HEK293 (cell line): ENCODE measurements at regions not wholly inside any gene's neighbourhood (a gene's known extent, or its start where the extent isn't known, plus 50 kb on each side); places are given as distances from the start of the nearest gene placed in this dataset.
A peak's percentile ranks its signal among the peaks of the same experiment; 100 is the strongest.

Source experiments
- FEZF1 ChIP-seq: fragments of 450-650 bp; formaldehyde crosslinking; IDR thresholded peaks from 2 replicates; pipeline ENCODE4 v1.5.1; 2016; ENCODE audit warnings: missing biosample characterization, missing genetic modification characterization
- IKZF3 ChIP-seq: fragments of 450-650 bp; IDR thresholded peaks from 2 replicates; pipeline ENCODE4 v1.5.0; 2018; ENCODE audit warnings: missing biosample characterization, mild to moderate bottlenecking, missing genetic modification characterization, moderate library complexity
- MZF1 ChIP-seq: fragments of 450-650 bp; formaldehyde crosslinking; IDR thresholded peaks from 2 replicates; pipeline ENCODE4 v1.5.1; 2017; ENCODE audit warnings: missing biosample characterization, missing genetic modification characterization, borderline replicate concordance
- OSR2 ChIP-seq: fragments of 450-650 bp; formaldehyde crosslinking; IDR thresholded peaks from 2 replicates; pipeline ENCODE4 v1.5.1; 2016; ENCODE audit warnings: missing biosample characterization, missing genetic modification characterization
- REPIN1 ChIP-seq: fragments of 450-650 bp; formaldehyde crosslinking; IDR thresholded peaks from 2 replicates; pipeline ENCODE4 v1.5.1; 2017; ENCODE audit warnings: missing biosample characterization, missing genetic modification characterization, low read depth
- SP3 ChIP-seq: fragments of 450-650 bp; formaldehyde crosslinking; IDR thresholded peaks from 2 replicates; pipeline ENCODE4 v1.5.1; 2016; ENCODE audit warnings: missing biosample characterization, missing genetic modification characterization
- ZBTB44 ChIP-seq: fragments of 450-650 bp; IDR thresholded peaks from 2 replicates; pipeline ENCODE4 v1.5.1; 2018; ENCODE audit warnings: missing biosample characterization, mild to moderate bottlenecking, missing genetic modification characterization
- ZBTB48 ChIP-seq: fragments of 450-650 bp; formaldehyde crosslinking; IDR thresholded peaks from 2 replicates; pipeline ENCODE4 v1.5.1; 2016; ENCODE audit warnings: missing biosample characterization, missing genetic modification characterization
- ZBTB49 ChIP-seq: fragments of 450-650 bp; formaldehyde crosslinking; IDR thresholded peaks from 2 replicates; pipeline ENCODE4 v1.5.1; 2016; ENCODE audit warnings: missing biosample characterization, missing genetic modification characterization, low read depth
- ZBTB7A ChIP-seq: fragments of 450-650 bp; formaldehyde crosslinking; IDR thresholded peaks from 2 replicates; pipeline ENCODE4 v1.5.1; 2016; ENCODE audit warnings: low read depth, missing biosample characterization, missing genetic modification characterization
- ZEB2 ChIP-seq: fragments of 450-650 bp; formaldehyde crosslinking; IDR thresholded peaks from 2 replicates; pipeline ENCODE4 v1.5.1; 2016; ENCODE audit warnings: missing biosample characterization, missing genetic modification characterization
- ZFP3 ChIP-seq: fragments of 450-650 bp; formaldehyde crosslinking; IDR thresholded peaks from 2 replicates; pipeline ENCODE4 v1.5.1; 2016; ENCODE audit warnings: low read depth, missing biosample characterization, missing genetic modification characterization
- ZNF148 ChIP-seq: fragments of 450-650 bp; formaldehyde crosslinking; IDR thresholded peaks from 2 replicates; pipeline ENCODE4 v1.5.0; 2017; ENCODE audit warnings: missing biosample characterization, missing genetic modification characterization, borderline replicate concordance
- ZNF157 ChIP-seq: fragments of 450-650 bp; formaldehyde crosslinking; IDR thresholded peaks from 2 replicates; pipeline ENCODE4 v1.5.1; 2016; ENCODE audit warnings: missing biosample characterization, missing genetic modification characterization
- ZNF221 ChIP-seq: fragments of 450-650 bp; formaldehyde crosslinking; IDR thresholded peaks from 2 replicates; pipeline ENCODE4 v1.5.1; 2017; ENCODE audit warnings: missing biosample characterization, missing genetic modification characterization, borderline replicate concordance
- ZNF223 ChIP-seq: fragments of 450-650 bp; formaldehyde crosslinking; IDR thresholded peaks from 2 replicates; pipeline ENCODE4 v1.5.1; 2016; ENCODE audit warnings: missing biosample characterization, missing genetic modification characterization
- ZNF324 ChIP-seq: fragments of 450-650 bp; formaldehyde crosslinking; IDR thresholded peaks from 2 replicates; pipeline ENCODE4 v1.5.1; 2016; ENCODE audit warnings: missing biosample characterization, missing genetic modification characterization
- ZNF350 ChIP-seq: fragments of 450-650 bp; formaldehyde crosslinking; IDR thresholded peaks from 2 replicates; pipeline ENCODE4 v1.5.0; 2017; ENCODE audit warnings: missing biosample characterization, mild to moderate bottlenecking, missing genetic modification characterization
- ZNF37A ChIP-seq: fragments of 450-650 bp; IDR thresholded peaks from 2 replicates; pipeline ENCODE4 v1.5.1; 2018; ENCODE audit warnings: missing biosample characterization, missing genetic modification characterization
- ZNF398 ChIP-seq: fragments of 450-650 bp; formaldehyde crosslinking; IDR thresholded peaks from 2 replicates; pipeline ENCODE4 v1.5.1; 2017; ENCODE audit warnings: missing biosample characterization, missing genetic modification characterization
- ZNF473 ChIP-seq: fragments of 450-650 bp; formaldehyde crosslinking; IDR thresholded peaks from 2 replicates; pipeline ENCODE4 v1.5.1; 2017; ENCODE audit warnings: missing biosample characterization, missing genetic modification characterization
- ZNF514 ChIP-seq: fragments of 450-650 bp; formaldehyde crosslinking; IDR thresholded peaks from 2 replicates; pipeline ENCODE4 v1.5.1; 2016; ENCODE audit warnings: missing biosample characterization, missing genetic modification characterization
- ZNF548 ChIP-seq: fragments of 450-650 bp; formaldehyde crosslinking; IDR thresholded peaks from 2 replicates; pipeline ENCODE4 v1.5.1; 2016; ENCODE audit warnings: missing biosample characterization, missing genetic modification characterization
- ZNF561 ChIP-seq: fragments of 450-650 bp; IDR thresholded peaks from 2 replicates; pipeline ENCODE4 v1.5.1; 2018; ENCODE audit warnings: missing biosample characterization, missing genetic modification characterization, borderline replicate concordance
- ZNF624 ChIP-seq: fragments of 450-650 bp; formaldehyde crosslinking; IDR thresholded peaks from 2 replicates; pipeline ENCODE4 v1.5.1; 2017; ENCODE audit warnings: missing biosample characterization, missing genetic modification characterization
- ZNF645 ChIP-seq: fragments of 450-650 bp; formaldehyde crosslinking; IDR thresholded peaks from 2 replicates; pipeline ENCODE4; 2016; ENCODE audit warnings: missing biosample characterization, missing genetic modification characterization
- ZSCAN18 ChIP-seq: fragments of 450-650 bp; formaldehyde crosslinking; IDR thresholded peaks from 2 replicates; pipeline ENCODE4 v1.5.1; 2016; ENCODE audit warnings: missing biosample characterization, missing genetic modification characterization
- ZSCAN23 ChIP-seq: fragments of 450-650 bp; formaldehyde crosslinking; IDR thresholded peaks from 2 replicates; pipeline ENCODE4 v1.5.1; 2016; ENCODE audit warnings: missing biosample characterization, missing genetic modification characterization
- ZSCAN5A ChIP-seq: fragments of 450-650 bp; formaldehyde crosslinking; IDR thresholded peaks from 2 replicates; pipeline ENCODE4 v1.5.1; 2016; ENCODE audit warnings: missing biosample characterization, missing genetic modification characterization

- TF ChIP-seq ZEB2 (tag by site-specific recombination) (peak; percentile 95), ZNF624 (tag by site-specific recombination) (no peak), ZFP3 (tag by site-specific recombination) (no peak), ZNF324 (tag by site-specific recombination) (no peak), ZNF221 (tag by site-specific recombination) (no peak), ZNF473 (tag by site-specific recombination) (no peak), ZNF398 (tag by site-specific recombination) (no peak), SP3 (peak; percentile 19; the same call in 1 of the 2 replicates), ZNF223 (no peak), REPIN1 (tag by site-specific recombination) (no peak), IKZF3 (tag by site-specific recombination) (no peak), ZNF514 (tag by site-specific recombination) (no peak), ZNF350 (tag by site-specific recombination) (no peak), FEZF1 (tag by site-specific recombination) (peak; percentile 77), ZBTB7A (tag by site-specific recombination) (no peak), OSR2 (tag by site-specific recombination) (peak; percentile 94), ZNF157 (tag by site-specific recombination) (no peak), ZBTB49 (0 out of 2 replicates have a peak, but pooled peaks have one; percentile 28), ZNF645 (tag by site-specific recombination) (no peak), ZSCAN18 (tag by site-specific recombination) (no peak), ZNF561 (tag by site-specific recombination) (no peak), ZBTB44 (peak; percentile 60; the same call in 1 of the 2 replicates), ZNF37A (tag by site-specific recombination) (no peak), ZSCAN5A (no peak), ZNF548 (no peak), ZNF148 (tag by site-specific recombination) (no peak), ZSCAN23 (peak; percentile 83; the same call in 1 of the 2 replicates), ZBTB48 (tag by site-specific recombination) (no peak), MZF1 (0 out of 2 replicates have a peak, but pooled peaks have one; percentile 35)
These were observed 1017.6 kb downstream of the KCNT2 start (continued) for GRCh38 chr1:195590649-195591048.
